PC-3 (cell line): ENCODE measurements at regions not wholly inside any gene's neighbourhood (a gene's known extent, or its start where the extent isn't known, plus 50 kb on each side); places are given as distances from the start of the nearest gene placed in this dataset.
"Not testable (repeated sequence)": the region's sequence is repeated elsewhere in the genome, so short reads cannot be mapped to it uniquely, and the experiment has no call there.

ENCODE experiments used
- ATAC-seq: fragments of 200-7000 bp; cut with Tn5 transposase; 2 replicates; pipeline ENCODE4 v1.9.1; 2020; ENCODE audit warnings: mild to moderate bottlenecking, moderate library complexity
- BruUV-seq: library from RNA; stranded (reverse); fragments of 400-500 nt; replicated peaks from 2 replicates; lab custom pipeline; 2021; lab: Mats Ljungman, UMichigan
- CTCF ChIA-PET: fragments of 300-600 bp; sonication (Branson Sonifier 250); formaldehyde crosslinking; loops from one replicate; lab custom pipeline; 2022; ENCODE audit warnings: antibody characterized with exemption; lab: Charles Lee
- POLR2A ChIA-PET: fragments of 300-600 bp; sonication (Branson Sonifier 250); formaldehyde crosslinking; loops from one replicate; lab custom pipeline; 2022; ENCODE audit warnings: antibody characterized with exemption; ENCODE audit not compliant: unreplicated experiment; lab: Charles Lee
- DNase-seq: peaks from one replicate; pipeline ENCODE4 v3.0.0-alpha.2; 2015
- H2AFZ ChIP-seq: fragments of 300-600 bp; sonication (generic); 2 replicates; pipeline ENCODE4 v1.6.0; 2016; ENCODE audit warnings: antibody characterized with exemption, low read length
- H3F3A ChIP-seq: fragments of 300-600 bp; sonication (generic); one replicate; pipeline ENCODE4 v1.6.0; 2017; ENCODE audit warnings: antibody characterized with exemption, low read length, control low read depth, mild to moderate bottlenecking; ENCODE audit not compliant: unreplicated experiment
- H3K27ac ChIP-seq: fragments of 300-600 bp; sonication (generic); 2 replicates; pipeline ENCODE4 v1.5.1; 2016; ENCODE audit warnings: mild to moderate bottlenecking, low read length
- H3K27me3 ChIP-seq: fragments of 300-600 bp; sonication (generic); 2 replicates; pipeline ENCODE4 v1.6.1; 2016; ENCODE audit warnings: low read length, mixed read lengths
- H3K36me3 ChIP-seq: fragments of 300-600 bp; sonication (generic); 2 replicates; pipeline ENCODE4 v1.6.1; 2016; ENCODE audit warnings: low read depth, mixed run types, low read length, mixed read lengths
- H3K4me1 ChIP-seq: fragments of 300-600 bp; sonication (generic); 2 replicates; pipeline ENCODE4 v1.5.1; 2016; ENCODE audit warnings: low read length; ENCODE audit not compliant: insufficient read depth
- H3K4me2 ChIP-seq: fragments of 300-600 bp; sonication (generic); 2 replicates; pipeline ENCODE4 v1.6.0; 2016; ENCODE audit warnings: low read length
- H3K4me3 ChIP-seq: fragments of 300-600 bp; sonication (generic); 2 replicates; pipeline ENCODE4 v1.5.1; 2016; ENCODE audit warnings: mild to moderate bottlenecking, low read length, mixed read lengths
- H3K79me2 ChIP-seq: fragments of 300-600 bp; sonication (generic); 2 replicates; pipeline ENCODE4 v1.6.1; 2017; ENCODE audit warnings: low read length, mixed read lengths
- H3K9ac ChIP-seq: fragments of 300-600 bp; sonication (generic); 2 replicates; pipeline ENCODE4 v1.6.0; 2016; ENCODE audit warnings: mild to moderate bottlenecking, low read length
- H3K9me2 ChIP-seq: fragments of 300-600 bp; sonication (generic); replicated peaks from 2 replicates; pipeline ENCODE4 v1.6.1; 2016; ENCODE audit warnings: mixed run types, low read length, mixed read lengths
- H3K9me3 ChIP-seq: fragments of 300-600 bp; sonication (generic); 2 replicates; pipeline ENCODE4 v1.6.1; 2016; ENCODE audit warnings: low read length, mixed read lengths
- H4K20me1 ChIP-seq: fragments of 300-600 bp; sonication (generic); 2 replicates; pipeline ENCODE4 v1.6.1; 2016; ENCODE audit warnings: low read length, mixed read lengths
- CTCF ChIP-seq: fragments of 300-600 bp; sonication (generic); conservative IDR thresholded peaks from 2 replicates; pipeline ENCODE4 v1.5.1; 2017; ENCODE audit warnings: antibody characterized with exemption, low read depth, mild to moderate bottlenecking, low read length
- EZH2 ChIP-seq: fragments of 300-600 bp; sonication (generic); IDR thresholded peaks from one replicate; pipeline ENCODE4 v1.6.1; 2017; ENCODE audit warnings: antibody characterized with exemption, mild to moderate bottlenecking, low read length; ENCODE audit not compliant: unreplicated experiment
- EZH2phosphoT487 ChIP-seq: fragments of 300-600 bp; sonication (generic); IDR thresholded peaks from 2 replicates; pipeline ENCODE4 v1.6.1; 2018; ENCODE audit warnings: mild to moderate bottlenecking, antibody characterized with exemption, low read length, borderline replicate concordance
- intact Hi-C: fragments of 100-400 bp; cut with micrococcal nuclease; formaldehyde crosslinking; loops from 2 replicates; pipeline ENCODE4 v1.9.0; 2023

DNA sequence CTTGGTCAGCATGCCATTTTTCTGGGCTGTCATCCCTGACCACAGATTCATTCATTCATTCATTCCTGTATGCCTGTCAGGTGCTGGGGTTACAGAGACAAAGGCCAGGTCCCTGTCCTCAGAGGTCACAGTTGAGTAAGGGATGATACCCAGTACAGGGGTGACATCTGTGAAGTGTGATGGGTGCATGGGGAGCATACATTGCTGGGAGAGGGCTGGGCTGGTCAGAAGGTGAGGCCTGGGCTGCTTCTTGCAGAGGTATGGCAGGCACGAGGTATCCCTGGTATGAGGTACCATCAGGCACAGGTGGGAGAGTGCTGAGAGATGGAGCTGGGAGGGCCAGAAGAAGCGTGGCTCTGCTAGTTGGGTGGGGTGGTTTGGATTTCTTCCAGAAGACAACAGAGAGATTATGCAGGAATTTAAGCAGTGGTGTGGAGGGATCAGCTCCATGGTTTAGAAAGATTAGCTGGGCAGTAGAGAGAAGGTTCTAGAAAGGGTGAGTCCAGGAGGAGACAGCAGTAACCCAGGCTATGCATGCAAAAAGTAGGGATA, 181.9 kb upstream of the HAAO start:
- no peak for ATAC-seq

GRCh38 chr2:42973726-42974125, 181.3 kb upstream of the HAAO start:
- no TSS peak for BruUV-seq
- TF ChIP-seq CTCF (no peak), EZH2phosphoT487 (no peak), EZH2 (no peak)
- H3K9me2 ChIP-seq, result no peaks in the 10 kb centered on the region
- H3K9ac ChIP-seq, result no peak overlapping the region
- no peak for ATAC-seq
- POLR2A ChIA-PET, result no interaction called here
- H3K9me3 ChIP-seq, result no peaks in the 10 kb centered on the region
- H3K36me3 ChIP-seq, result no peaks in the 10 kb centered on the region
- no peaks in the 10 kb centered on the region for H3K79me2 ChIP-seq
- no peaks in the 10 kb centered on the region for H3K27me3 ChIP-seq
- H4K20me1 ChIP-seq, result no peaks in the 10 kb centered on the region
- DNase-seq, result no peak
- no peaks in the 10 kb centered on the region for H3F3A ChIP-seq
- no peak overlapping the region for H3K4me2 ChIP-seq
- no peak overlapping the region for H3K27ac ChIP-seq
- H3K4me1 ChIP-seq, result peaks cover 21% of the 10 kb centered on the region
- intact Hi-C loops, result no loop called here
- no peak overlapping the region for H2AFZ ChIP-seq
- CTCF ChIA-PET, result interaction anchor here (0.5 to 1.9 kb wide), 3 partner anchors 247 to 255 kb away, joined by 3 to 11 read pairs (median 3); no protein-coding TSS in a partner anchor
- no peak overlapping the region for H3K4me3 ChIP-seq

More for the DNA sequence above, 181.9 kb upstream of the HAAO start:
- no TSS peak for BruUV-seq
- TF ChIP-seq EZH2phosphoT487 (no peak), CTCF (no peak), EZH2 (no peak)
- Histone ChIP-seq H3K79me2 (no peaks in the 10 kb centered on the region), H3K9me2 (no peaks in the 10 kb centered on the region), H3K27ac (no peak overlapping the region), H3K4me3 (no peak overlapping the region), H3K9me3 (no peaks in the 10 kb centered on the region), H3F3A (no peaks in the 10 kb centered on the region), H3K4me1 (peaks cover 23% of the 10 kb centered on the region), H2AFZ (0 out of 2 replicates have a peak overlapping the region, but pooled peaks have one; percentile 95), H4K20me1 (no peaks in the 10 kb centered on the region), H3K9ac (no peak overlapping the region), H3K27me3 (no peaks in the 10 kb centered on the region), H3K4me2 (no peak overlapping the region), H3K36me3 (no peaks in the 10 kb centered on the region)
- ChIA-PET POLR2A (interaction anchor here (0.5 kb wide), 1 partner anchor 26 kb away, joined by 3 read pairs; no protein-coding TSS in a partner anchor), CTCF (interaction anchor here (1.9 kb wide), 1 partner anchor 253 kb away, joined by 11 read pairs; no protein-coding TSS in a partner anchor)
- no peak for DNase-seq
- intact Hi-C loops, result no loop called here

- H3K36me3 ChIP-seq, H2AFZ ChIP-seq, H3K9ac ChIP-seq, H4K20me1 ChIP-seq, intact Hi-C loops, BruUV-seq, ATAC-seq, DNase-seq, H3F3A ChIP-seq, H3K9me3 ChIP-seq, H3K9me2 ChIP-seq, POLR2A ChIA-PET, H3K27me3 ChIP-seq, H3K4me3 ChIP-seq, H3K4me2 ChIP-seq, H3K27ac ChIP-seq, H3K79me2 ChIP-seq: not testable (repeated sequence)
- CTCF ChIA-PET, result interaction anchor here (0.5 to 0.7 kb wide), 2 partner anchors 247 to 256 kb away, joined by 3 read pairs; no protein-coding TSS in a partner anchor
- H3K4me1 ChIP-seq, result peaks cover 21% of the 10 kb centered on the region
These were observed 180.6 kb upstream of the HAAO start for GRCh38 chr2:42972933-42973516.
